Ascending aorta (tissue), 2 donors: ENCODE measurements at regions not wholly inside any gene's neighbourhood (a gene's known extent, or its start where the extent isn't known, plus 50 kb on each side); places are given as distances from the start of the nearest gene placed in this dataset.

Source experiments
- DNase-seq, 2 donors: peaks; one replicate each; pipeline ENCODE4 v3.0.0-alpha.2; 2019; ENCODE audit warnings: low spot score in 2 of 2
- H3K27ac ChIP-seq, 2 donors: fragments of 200-600 bp; sonication (generic); one replicate each; pipeline ENCODE4 v1.5.1; 2016 to 2017; ENCODE audit warnings: mild to moderate bottlenecking in 1 of 2
- H3K27me3 ChIP-seq: fragments of 200-600 bp; sonication (generic); one replicate; pipeline ENCODE4 v1.5.1; 2017
- H3K36me3 ChIP-seq, 2 donors: fragments of 200-600 bp; sonication (generic); one replicate each; pipeline ENCODE4 v1.5.1; 2016
- H3K4me1 ChIP-seq, 2 donors: fragments of 200-600 bp; sonication (generic); one replicate each; pipeline ENCODE4 v1.5.1; 2016 to 2017; ENCODE audit warnings: mild to moderate bottlenecking in 1 of 2
- H3K4me3 ChIP-seq, 2 donors: fragments of 200-600 bp; sonication (generic); one replicate each; pipeline ENCODE4 v1.5.1; 2016 to 2017; ENCODE audit warnings: mild to moderate bottlenecking in 1 of 2
- H3K9me3 ChIP-seq, 2 donors: fragments of 200-600 bp; sonication (generic); one replicate each; pipeline ENCODE4 v1.5.1; 2016
- CTCF ChIP-seq, 3 experiments: fragments of 200-600 bp in 2 of 3; fragments of 450-650 bp in 1 of 3; sonication (generic) in 2 of 3; IDR thresholded peaks; one replicate each; pipeline ENCODE4 v1.5.1; 2016 to 2019; ENCODE audit warnings: antibody characterized with exemption in 3 of 3, mild to moderate bottlenecking in 1 of 3, moderate library complexity in 1 of 3
- intact Hi-C: fragments of 100-400 bp; cut with DNase I; formaldehyde crosslinking; loops from one replicate; pipeline ENCODE4 v1.15.1; 2023

GRCh38 chr22:49124608-49125007 is 703.1 kb downstream of the BRD1 start:
- no peaks in the 10 kb centered on the region for H3K9me3 ChIP-seq
- H3K27ac ChIP-seq: no peak overlapping the region
- no peak overlapping the region for H3K4me3 ChIP-seq
- H3K27me3 ChIP-seq: no peaks in the 10 kb centered on the region
- no peak for DNase-seq
- intact Hi-C loops: no loop called here
- H3K4me1 ChIP-seq: peaks cover 0 to 6% of the 10 kb centered on the region in 2 donors
- no peaks in the 10 kb centered on the region for H3K36me3 ChIP-seq
- TF ChIP-seq CTCF (IDR thresholded peaks at IDR 0.05): no peak

GRCh38 chr22:49123621-49124192 is 704.0 kb downstream of the BRD1 start:
- Histone ChIP-seq H3K4me1 (peaks cover 0 to 7% of the 10 kb centered on the region in 2 donors), H3K9me3 (no peaks in the 10 kb centered on the region), H3K36me3 (no peaks in the 10 kb centered on the region), H3K27ac (no peak overlapping the region), H3K27me3 (no peaks in the 10 kb centered on the region), H3K4me3 (no peak overlapping the region)
- no peak for DNase-seq
- TF ChIP-seq CTCF (IDR thresholded peaks at IDR 0.05): no peak
- intact Hi-C loops: no loop called here

- peak in 1 of 2 donors; percentile 79 for DNase-seq
- intact Hi-C loops: no loop called here
- no peak for TF ChIP-seq CTCF (IDR thresholded peaks at IDR 0.05)
These were observed 708.1 kb downstream of the BRD1 start for GRCh38 chr22:49119551-49119952.

GRCh38 chr22:49118065-49118464 is 709.6 kb downstream of the BRD1 start:
- TF ChIP-seq CTCF (IDR thresholded peaks at IDR 0.05): no peak
- intact Hi-C loops: no loop called here

More at GRCh38 chr22:49119551-49119952, 708.1 kb downstream of the BRD1 start:
- Histone ChIP-seq H3K9me3 (no peaks in the 10 kb centered on the region), H3K27me3 (no peaks in the 10 kb centered on the region), H3K36me3 (no peaks in the 10 kb centered on the region), H3K4me1 (peaks cover 0 to 7% of the 10 kb centered on the region in 2 donors), H3K27ac (no peak overlapping the region), H3K4me3 (no peak overlapping the region)

GRCh38 chr22:49117486-49117885 is 710.2 kb downstream of the BRD1 start:
- Histone ChIP-seq H3K4me3 (no peak overlapping the region), H3K27ac (no peak overlapping the region), H3K9me3 (no peaks in the 10 kb centered on the region), H3K4me1 (peaks cover 0 to 7% of the 10 kb centered on the region in 2 donors), H3K27me3 (no peaks in the 10 kb centered on the region), H3K36me3 (no peaks in the 10 kb centered on the region)
- intact Hi-C loops: no loop called here
- DNase-seq: no peak
- no peak for TF ChIP-seq CTCF (IDR thresholded peaks at IDR 0.05)

More at GRCh38 chr22:49118065-49118464, 709.6 kb downstream of the BRD1 start:
- H3K9me3 ChIP-seq: no peaks in the 10 kb centered on the region
- peaks cover 0 to 7% of the 10 kb centered on the region in 2 donors for H3K4me1 ChIP-seq
- H3K27me3 ChIP-seq: no peaks in the 10 kb centered on the region
- DNase-seq: no peak
- H3K27ac ChIP-seq: no peak overlapping the region
- no peaks in the 10 kb centered on the region for H3K36me3 ChIP-seq
- H3K4me3 ChIP-seq: no peak overlapping the region
